Fibroblast of the aortic adventitia (primary cell): ENCODE measurements at regions not wholly inside any gene's neighbourhood (a gene's known extent, or its start where the extent isn't known, plus 50 kb on each side); places are given as distances from the start of the nearest gene placed in this dataset.

Experiments
- DNase-seq: peaks from one replicate; pipeline ENCODE4 v3.0.0-alpha.2; 2010; ENCODE audit warnings: low read depth
- H3K4me3 ChIP-seq: 2 replicates; pipeline ENCODE4 v1.5.1; 2011; ENCODE audit warnings: low read depth, mild to moderate bottlenecking, control low read depth, low read length, moderate library complexity
- CTCF ChIP-seq: IDR thresholded peaks from 2 replicates; pipeline ENCODE4 v1.5.1; 2011; ENCODE audit warnings: mild to moderate bottlenecking, low read length, control low read depth, inconsistent platforms; ENCODE audit not compliant: insufficient read depth

DNA sequence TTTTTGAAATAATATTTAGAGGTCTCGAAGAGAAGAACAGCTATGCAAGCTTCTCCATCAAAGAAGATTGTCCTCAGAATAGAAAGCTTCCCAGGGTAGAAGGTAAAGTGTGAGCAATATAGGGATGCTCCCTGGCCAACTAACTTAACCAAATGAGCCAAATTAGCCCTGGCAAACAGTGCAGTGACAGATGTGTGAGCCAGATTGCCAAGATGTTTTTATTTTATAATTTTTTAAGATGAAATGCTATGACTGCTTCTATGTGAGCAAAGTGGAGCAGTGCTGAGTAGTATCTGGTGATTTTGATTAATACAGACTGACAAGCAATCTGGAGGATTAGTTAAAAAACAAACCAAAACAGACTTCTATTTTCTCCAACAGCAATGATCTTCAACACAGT lies 202.1 kb downstream of the NOVA1 start:
- no peak for DNase-seq
- TF ChIP-seq CTCF = no peak
- H3K4me3 ChIP-seq = no peak overlapping the region

GRCh38 chr14:26394150-26394810 lies 203.6 kb downstream of the NOVA1 start:
- DNase-seq = peak; percentile 68
- peak; percentile 62 for TF ChIP-seq CTCF
- no peak overlapping the region for H3K4me3 ChIP-seq

DNA sequence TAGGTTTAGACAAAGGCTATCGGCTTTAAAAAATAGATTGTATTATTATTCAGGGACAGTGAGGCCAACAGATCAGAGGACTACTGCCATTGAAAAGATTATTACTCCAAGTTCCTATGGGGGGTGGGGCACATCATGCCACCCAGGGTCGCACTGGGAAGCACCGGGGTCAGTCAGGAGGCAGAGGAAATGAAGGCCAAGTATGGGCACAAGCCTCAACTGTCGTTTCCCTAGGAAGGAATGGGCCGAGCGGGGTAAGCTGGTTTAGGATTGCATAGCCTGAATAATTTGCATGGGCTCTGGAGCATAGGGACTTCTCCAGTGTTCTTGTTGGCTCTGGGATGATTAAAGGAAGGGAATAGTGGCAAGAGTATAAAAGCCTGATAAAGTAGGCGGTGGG lies 205.3 kb downstream of the NOVA1 start:
- no peak overlapping the region for H3K4me3 ChIP-seq
- no peak for TF ChIP-seq CTCF

GRCh38 chr14:26389646-26390508 lies 208.0 kb downstream of the NOVA1 start:
- no peak for TF ChIP-seq CTCF
- DNase-seq = peak; percentile 87
- H3K4me3 ChIP-seq = no peak overlapping the region

More for the DNA sequence above, 205.3 kb downstream of the NOVA1 start:
- DNase-seq = no peak

GRCh38 chr14:26385310-26385709 lies 212.5 kb downstream of the NOVA1 start:
- no peak for TF ChIP-seq CTCF
- no peak overlapping the region for H3K4me3 ChIP-seq
- no peak for DNase-seq

- no peak for DNase-seq
- TF ChIP-seq CTCF = no peak
Observed at GRCh38 chr14:26382901-26383685, 214.7 kb downstream of the NOVA1 start.

More at GRCh38 chr14:26382901-26383685, 214.7 kb downstream of the NOVA1 start:
- no peak overlapping the region for H3K4me3 ChIP-seq
